Liver (tissue), 3 donors: ENCODE measurements at regions not wholly inside any gene's neighbourhood (a gene's known extent, or its start where the extent isn't known, plus 50 kb on each side); places are given as distances from the start of the nearest gene placed in this dataset.

Experiments used
- FOXA1 ChIP-seq: IDR thresholded peaks from 2 replicates; pipeline ENCODE4 v1.6.1; 2016; ENCODE audit warnings: antibody characterized with exemption
- GABPA ChIP-seq, 2 donors: IDR thresholded peaks in 1 of 2; conservative IDR thresholded peaks in 1 of 2; 2 replicates each; pipeline ENCODE4 v1.6.1; 2016; ENCODE audit warnings: antibody characterized with exemption in 2 of 2, mild to moderate bottlenecking in 1 of 2, moderate library complexity in 1 of 2
- TF ChIP-seq, protein P1 (sequence below): fragments of 150-350 bp; IDR thresholded peaks from 2 replicates; pipeline ENCODE4 v1.5.1; 2017; ENCODE audit warnings: improper control_type of control experiment, low read depth, low read length; ENCODE audit not compliant: missing input control
- TF ChIP-seq, protein P2 (sequence below): IDR thresholded peaks from 2 replicates; pipeline ENCODE4 v1.6.1; 2016; ENCODE audit warnings: antibody characterized with exemption
- donor health status: healthy.
- donor health status: healthy.

DNA sequence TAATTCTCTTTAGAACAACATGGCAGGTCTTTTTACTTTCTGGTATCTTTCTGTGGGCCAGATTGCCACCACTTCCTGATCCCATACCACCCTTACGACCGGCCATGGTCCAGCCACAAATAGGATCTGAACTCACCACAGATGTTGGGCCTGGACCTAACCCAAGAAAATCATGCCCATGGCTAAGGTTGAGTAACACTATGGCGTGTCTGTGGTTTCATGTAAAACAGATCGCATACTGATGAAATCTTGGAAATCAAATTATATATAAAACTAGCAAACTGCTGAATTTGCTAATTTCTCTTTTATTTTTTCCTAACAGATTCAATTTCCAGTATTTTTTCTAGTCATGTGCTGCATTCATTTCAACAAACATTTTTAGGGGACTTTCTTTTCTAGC lies 77.2 kb downstream of the CH25H start:
- TF ChIP-seq FOXA1: no peak
- TF ChIP-seq, protein P1, sequence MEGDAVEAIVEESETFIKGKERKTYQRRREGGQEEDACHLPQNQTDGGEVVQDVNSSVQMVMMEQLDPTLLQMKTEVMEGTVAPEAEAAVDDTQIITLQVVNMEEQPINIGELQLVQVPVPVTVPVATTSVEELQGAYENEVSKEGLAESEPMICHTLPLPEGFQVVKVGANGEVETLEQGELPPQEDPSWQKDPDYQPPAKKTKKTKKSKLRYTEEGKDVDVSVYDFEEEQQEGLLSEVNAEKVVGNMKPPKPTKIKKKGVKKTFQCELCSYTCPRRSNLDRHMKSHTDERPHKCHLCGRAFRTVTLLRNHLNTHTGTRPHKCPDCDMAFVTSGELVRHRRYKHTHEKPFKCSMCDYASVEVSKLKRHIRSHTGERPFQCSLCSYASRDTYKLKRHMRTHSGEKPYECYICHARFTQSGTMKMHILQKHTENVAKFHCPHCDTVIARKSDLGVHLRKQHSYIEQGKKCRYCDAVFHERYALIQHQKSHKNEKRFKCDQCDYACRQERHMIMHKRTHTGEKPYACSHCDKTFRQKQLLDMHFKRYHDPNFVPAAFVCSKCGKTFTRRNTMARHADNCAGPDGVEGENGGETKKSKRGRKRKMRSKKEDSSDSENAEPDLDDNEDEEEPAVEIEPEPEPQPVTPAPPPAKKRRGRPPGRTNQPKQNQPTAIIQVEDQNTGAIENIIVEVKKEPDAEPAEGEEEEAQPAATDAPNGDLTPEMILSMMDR: no peak
- TF ChIP-seq, protein P2, sequence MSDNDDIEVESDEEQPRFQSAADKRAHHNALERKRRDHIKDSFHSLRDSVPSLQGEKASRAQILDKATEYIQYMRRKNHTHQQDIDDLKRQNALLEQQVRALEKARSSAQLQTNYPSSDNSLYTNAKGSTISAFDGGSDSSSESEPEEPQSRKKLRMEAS: no peak
- TF ChIP-seq GABPA (IDR thresholded peaks at IDR 0.05 in 1 of 2, conservative IDR thresholded peaks at IDR 0.05 in 1 of 2): no peak
